Astrocyte (in vitro differentiated cells and primary cell): ENCODE measurements at regions not wholly inside any gene's neighbourhood (a gene's known extent, or its start where the extent isn't known, plus 50 kb on each side); places are given as distances from the start of the nearest gene placed in this dataset.

Source experiments
- EZH2 ChIP-seq: IDR thresholded peaks from 2 replicates; pipeline ENCODE4 v1.6.1; 2012; ENCODE audit warnings: mild to moderate bottlenecking, low read length, inconsistent platforms; ENCODE audit not compliant: insufficient read depth
- TF ChIP-seq, protein P1 (sequence below): IDR thresholded peaks from 2 replicates; pipeline ENCODE4 v1.5.1; 2011; ENCODE audit warnings: low read depth, mild to moderate bottlenecking, inconsistent platforms, low read length, moderate library complexity; ENCODE audit not compliant: insufficient read depth

DNA sequence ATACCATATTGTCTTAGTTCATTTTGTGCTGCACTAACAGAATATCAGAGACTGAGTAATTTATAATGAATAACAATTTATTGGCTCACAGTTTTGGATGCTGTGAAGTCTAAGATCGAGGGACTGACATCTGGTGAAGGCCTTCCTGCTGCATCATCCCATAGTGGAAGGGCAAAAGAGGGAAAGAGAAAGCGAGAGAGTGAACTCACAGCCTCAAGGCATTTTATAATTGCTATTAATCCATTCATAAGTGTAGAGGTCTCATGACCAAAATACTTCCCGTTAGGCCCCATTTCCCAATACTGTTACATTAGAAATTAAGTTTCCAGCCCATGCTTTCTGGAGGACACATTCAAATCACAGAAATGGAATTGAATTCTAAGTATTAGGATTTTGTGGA, 554.4 kb downstream of the TRAM1L1 start:
- TF ChIP-seq, protein P1, sequence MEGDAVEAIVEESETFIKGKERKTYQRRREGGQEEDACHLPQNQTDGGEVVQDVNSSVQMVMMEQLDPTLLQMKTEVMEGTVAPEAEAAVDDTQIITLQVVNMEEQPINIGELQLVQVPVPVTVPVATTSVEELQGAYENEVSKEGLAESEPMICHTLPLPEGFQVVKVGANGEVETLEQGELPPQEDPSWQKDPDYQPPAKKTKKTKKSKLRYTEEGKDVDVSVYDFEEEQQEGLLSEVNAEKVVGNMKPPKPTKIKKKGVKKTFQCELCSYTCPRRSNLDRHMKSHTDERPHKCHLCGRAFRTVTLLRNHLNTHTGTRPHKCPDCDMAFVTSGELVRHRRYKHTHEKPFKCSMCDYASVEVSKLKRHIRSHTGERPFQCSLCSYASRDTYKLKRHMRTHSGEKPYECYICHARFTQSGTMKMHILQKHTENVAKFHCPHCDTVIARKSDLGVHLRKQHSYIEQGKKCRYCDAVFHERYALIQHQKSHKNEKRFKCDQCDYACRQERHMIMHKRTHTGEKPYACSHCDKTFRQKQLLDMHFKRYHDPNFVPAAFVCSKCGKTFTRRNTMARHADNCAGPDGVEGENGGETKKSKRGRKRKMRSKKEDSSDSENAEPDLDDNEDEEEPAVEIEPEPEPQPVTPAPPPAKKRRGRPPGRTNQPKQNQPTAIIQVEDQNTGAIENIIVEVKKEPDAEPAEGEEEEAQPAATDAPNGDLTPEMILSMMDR = no peak
- no peak for TF ChIP-seq EZH2
